A673 (cell line): ENCODE measurements at regions not wholly inside any gene's neighbourhood (a gene's known extent, or its start where the extent isn't known, plus 50 kb on each side); places are given as distances from the start of the nearest gene placed in this dataset.

Source experiments
- EZH2 ChIP-seq: fragments of 200-600 bp; sonication (generic); IDR thresholded peaks from 2 replicates; pipeline ENCODE4 v1.6.1; 2017; ENCODE audit warnings: borderline replicate concordance, low read depth, mild to moderate bottlenecking, mixed read lengths, antibody characterized with exemption, low read length; ENCODE audit not compliant: poor library complexity, severe bottlenecking
- TF ChIP-seq, protein P1 (sequence below): fragments of 300-800, 200-600 bp; sonication (generic); conservative IDR thresholded peaks from 2 replicates; pipeline ENCODE4 v1.5.1; 2017; ENCODE audit warnings: low read depth, mild to moderate bottlenecking, antibody characterized with exemption, low read length, moderate library complexity, mixed read lengths

DNA sequence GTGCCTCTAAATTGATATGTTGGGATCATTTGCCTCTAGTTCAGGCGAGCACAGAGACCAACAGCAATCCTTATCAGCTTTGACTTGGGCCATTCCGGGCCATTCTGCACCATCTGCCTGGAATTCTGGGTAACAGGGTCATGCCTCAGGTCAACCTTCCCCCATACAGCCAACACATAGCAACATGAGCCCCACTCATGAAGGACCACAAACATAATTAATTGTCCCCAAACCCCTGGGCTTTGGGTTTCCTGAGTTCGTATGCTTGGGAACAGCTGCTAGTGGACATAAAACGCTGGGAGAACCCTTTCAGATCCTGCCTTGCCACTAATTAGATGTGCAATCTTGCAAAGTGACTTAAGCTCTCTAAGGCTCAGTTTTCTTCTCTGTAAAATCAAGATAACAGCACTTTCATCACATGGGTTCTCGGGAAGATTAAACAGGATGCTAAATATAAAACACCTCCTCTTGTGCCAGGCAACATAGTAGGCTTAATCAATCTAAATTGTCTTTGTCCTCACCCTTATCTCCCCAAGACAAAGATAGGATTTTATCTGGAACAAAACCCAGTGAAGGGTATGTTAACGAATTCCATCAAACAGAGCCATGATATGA, 426.5 kb downstream of the CD83 start:
- TF ChIP-seq, protein P1, sequence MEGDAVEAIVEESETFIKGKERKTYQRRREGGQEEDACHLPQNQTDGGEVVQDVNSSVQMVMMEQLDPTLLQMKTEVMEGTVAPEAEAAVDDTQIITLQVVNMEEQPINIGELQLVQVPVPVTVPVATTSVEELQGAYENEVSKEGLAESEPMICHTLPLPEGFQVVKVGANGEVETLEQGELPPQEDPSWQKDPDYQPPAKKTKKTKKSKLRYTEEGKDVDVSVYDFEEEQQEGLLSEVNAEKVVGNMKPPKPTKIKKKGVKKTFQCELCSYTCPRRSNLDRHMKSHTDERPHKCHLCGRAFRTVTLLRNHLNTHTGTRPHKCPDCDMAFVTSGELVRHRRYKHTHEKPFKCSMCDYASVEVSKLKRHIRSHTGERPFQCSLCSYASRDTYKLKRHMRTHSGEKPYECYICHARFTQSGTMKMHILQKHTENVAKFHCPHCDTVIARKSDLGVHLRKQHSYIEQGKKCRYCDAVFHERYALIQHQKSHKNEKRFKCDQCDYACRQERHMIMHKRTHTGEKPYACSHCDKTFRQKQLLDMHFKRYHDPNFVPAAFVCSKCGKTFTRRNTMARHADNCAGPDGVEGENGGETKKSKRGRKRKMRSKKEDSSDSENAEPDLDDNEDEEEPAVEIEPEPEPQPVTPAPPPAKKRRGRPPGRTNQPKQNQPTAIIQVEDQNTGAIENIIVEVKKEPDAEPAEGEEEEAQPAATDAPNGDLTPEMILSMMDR, result no peak
- TF ChIP-seq EZH2, result no peak
